BJ (cell line): ENCODE measurements at regions not wholly inside any gene's neighbourhood (a gene's known extent, or its start where the extent isn't known, plus 50 kb on each side); places are given as distances from the start of the nearest gene placed in this dataset.

Experiments
- CTCF ChIA-PET: fragments of 350-600 bp; formaldehyde crosslinking; extraction: SDS; loops from one replicate; lab custom pipeline; 2021; ENCODE audit warnings: antibody characterized with exemption, inconsistent platforms; lab: Yijun Ruan, JAX
- POLR2A ChIA-PET: fragments of 300-600 bp; sonication (Branson Sonifier 250); formaldehyde crosslinking; extraction: SDS; loops from one replicate; lab custom pipeline; 2021; ENCODE audit warnings: antibody characterized with exemption; lab: Charles Lee
- DNase-seq: peaks from one replicate; pipeline ENCODE4 v3.0.0-alpha.2; 2011; ENCODE audit warnings: low read depth
- H3K27me3 ChIP-seq: 2 replicates; pipeline ENCODE4 v1.6.0; 2011; ENCODE audit warnings: low read length; ENCODE audit not compliant: control insufficient read depth, insufficient read depth
- H3K36me3 ChIP-seq: 2 replicates; pipeline ENCODE4 v1.5.1; 2011; ENCODE audit warnings: low read length; ENCODE audit not compliant: control insufficient read depth, insufficient read depth
- H3K4me3 ChIP-seq: 2 replicates; pipeline ENCODE4 v1.5.1; 2011; ENCODE audit warnings: low read depth, mild to moderate bottlenecking, control low read depth, low read length
- CTCF ChIP-seq: IDR thresholded peaks from 2 replicates; pipeline ENCODE4 v1.5.1; 2011; ENCODE audit warnings: low read depth, mild to moderate bottlenecking, control low read depth, inconsistent platforms, low read length, moderate library complexity; ENCODE audit not compliant: insufficient read depth

DNA sequence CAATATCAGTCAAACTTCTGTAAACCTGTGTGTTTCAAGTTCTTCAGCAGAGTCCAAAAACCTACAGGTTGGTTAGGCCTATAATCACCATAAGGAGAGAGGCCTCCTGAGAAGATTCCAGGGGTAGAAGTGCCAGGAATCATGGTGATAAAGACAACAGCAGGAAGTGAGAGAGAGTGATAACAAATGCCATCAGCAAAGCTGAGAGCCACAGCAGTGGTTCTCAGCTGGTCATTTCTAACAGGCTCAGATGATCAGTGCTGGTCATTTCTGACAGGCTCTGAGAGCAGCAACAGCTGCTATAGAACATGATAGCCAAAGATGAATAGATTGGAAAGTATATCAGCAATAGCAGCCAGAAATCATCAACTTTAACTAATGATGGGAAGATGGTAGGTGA, 101.3 kb downstream of the TYW3 start:
- Histone ChIP-seq H3K36me3 (no peaks in the 10 kb centered on the region), H3K27me3 (no peaks in the 10 kb centered on the region), H3K4me3 (no peak overlapping the region)
- POLR2A ChIA-PET = no interaction called here
- DNase-seq = no peak
- TF ChIP-seq CTCF = no peak
- CTCF ChIA-PET = no interaction called here

- Histone ChIP-seq H3K4me3 (no peak overlapping the region), H3K27me3 (no peaks in the 10 kb centered on the region), H3K36me3 (no peaks in the 10 kb centered on the region)
- CTCF ChIA-PET = no interaction called here
- DNase-seq = no peak
- POLR2A ChIA-PET = no interaction called here
- TF ChIP-seq CTCF = no peak
Observed at GRCh38 chr1:74835051-74835450, 102.1 kb downstream of the TYW3 start.

- Histone ChIP-seq H3K27me3 (no peaks in the 10 kb centered on the region), H3K4me3 (no peak overlapping the region), H3K36me3 (no peaks in the 10 kb centered on the region)
- DNase-seq = no peak
- ChIA-PET POLR2A (no interaction called here), CTCF (no interaction called here)
- TF ChIP-seq CTCF = no peak
Observed at GRCh38 chr1:74842726-74843125, 109.8 kb downstream of the TYW3 start.

- Histone ChIP-seq H3K27me3 (no peaks in the 10 kb centered on the region), H3K4me3 (no peak overlapping the region), H3K36me3 (no peaks in the 10 kb centered on the region)
- TF ChIP-seq CTCF = no peak
- POLR2A ChIA-PET = no interaction called here
- CTCF ChIA-PET = no interaction called here
- no peak for DNase-seq
Observed at GRCh38 chr1:74847715-74848114, 114.8 kb downstream of the TYW3 start.

DNA sequence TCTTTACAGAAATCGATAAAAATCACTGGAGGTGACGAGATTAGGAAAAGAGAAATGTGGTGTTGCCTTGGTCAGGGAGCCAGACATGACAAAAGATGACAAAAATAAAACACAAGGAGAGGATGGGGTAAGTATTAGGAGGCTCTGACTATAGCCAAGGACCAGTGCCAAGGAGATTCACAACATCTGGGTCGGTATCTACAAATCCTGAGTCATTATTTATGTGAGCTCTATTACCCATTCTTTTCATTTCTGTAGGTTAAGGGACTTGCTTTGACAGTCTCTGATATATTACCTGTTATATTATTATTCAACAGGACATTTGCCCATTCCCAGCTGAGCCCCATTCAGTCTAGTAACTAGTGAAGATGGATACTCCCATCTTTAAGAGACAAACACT, 120.8 kb downstream of the TYW3 start:
- Histone ChIP-seq H3K27me3 (no peaks in the 10 kb centered on the region), H3K36me3 (no peaks in the 10 kb centered on the region), H3K4me3 (no peak overlapping the region)
- no peak for TF ChIP-seq CTCF
- ChIA-PET CTCF (no interaction called here), POLR2A (no interaction called here)
- no peak for DNase-seq
